BJ (cell line): ENCODE measurements at regions not wholly inside any gene's neighbourhood (a gene's known extent, or its start where the extent isn't known, plus 50 kb on each side); places are given as distances from the start of the nearest gene placed in this dataset.

Source experiments
- CTCF ChIA-PET: fragments of 350-600 bp; formaldehyde crosslinking; extraction: SDS; loops from one replicate; lab custom pipeline; 2021; ENCODE audit warnings: antibody characterized with exemption, inconsistent platforms; lab: Yijun Ruan, JAX
- POLR2A ChIA-PET: fragments of 300-600 bp; sonication (Branson Sonifier 250); formaldehyde crosslinking; extraction: SDS; loops from one replicate; lab custom pipeline; 2021; ENCODE audit warnings: antibody characterized with exemption; lab: Charles Lee
- DNase-seq: peaks from one replicate; pipeline ENCODE4 v3.0.0-alpha.2; 2011; ENCODE audit warnings: low read depth
- H3K27me3 ChIP-seq: 2 replicates; pipeline ENCODE4 v1.6.0; 2011; ENCODE audit warnings: low read length; ENCODE audit not compliant: control insufficient read depth, insufficient read depth
- H3K36me3 ChIP-seq: 2 replicates; pipeline ENCODE4 v1.5.1; 2011; ENCODE audit warnings: low read length; ENCODE audit not compliant: control insufficient read depth, insufficient read depth
- H3K4me3 ChIP-seq: 2 replicates; pipeline ENCODE4 v1.5.1; 2011; ENCODE audit warnings: low read depth, mild to moderate bottlenecking, control low read depth, low read length
- TF ChIP-seq, protein P1 (sequence below): IDR thresholded peaks from 2 replicates; pipeline ENCODE4 v1.5.1; 2011; ENCODE audit warnings: low read depth, mild to moderate bottlenecking, control low read depth, inconsistent platforms, low read length, moderate library complexity; ENCODE audit not compliant: insufficient read depth

DNA sequence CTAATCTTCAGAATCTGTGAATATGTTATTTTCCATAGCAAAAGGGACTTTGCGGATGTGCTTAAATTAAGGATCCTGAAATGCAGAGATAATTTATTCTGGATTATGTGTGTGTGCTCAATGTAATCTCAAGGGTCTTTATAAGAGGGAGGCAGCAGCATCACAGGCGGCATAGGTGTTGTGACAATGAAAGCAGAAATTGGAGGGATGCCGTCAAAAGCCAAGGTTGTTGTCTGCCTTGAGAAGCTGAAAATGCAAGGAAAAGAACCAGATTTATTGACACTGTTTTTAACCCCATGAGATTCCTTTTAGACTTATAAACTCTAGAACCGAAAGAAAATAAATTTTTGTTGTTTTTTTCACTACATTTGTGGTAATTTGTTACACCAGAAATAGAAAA lies 948.5 kb downstream of the TLE4 start:
- Histone ChIP-seq H3K36me3 (no peaks in the 10 kb centered on the region), H3K4me3 (no peak overlapping the region), H3K27me3 (no peaks in the 10 kb centered on the region)
- DNase-seq, result no peak
- CTCF ChIA-PET, result no interaction called here
- TF ChIP-seq, protein P1, sequence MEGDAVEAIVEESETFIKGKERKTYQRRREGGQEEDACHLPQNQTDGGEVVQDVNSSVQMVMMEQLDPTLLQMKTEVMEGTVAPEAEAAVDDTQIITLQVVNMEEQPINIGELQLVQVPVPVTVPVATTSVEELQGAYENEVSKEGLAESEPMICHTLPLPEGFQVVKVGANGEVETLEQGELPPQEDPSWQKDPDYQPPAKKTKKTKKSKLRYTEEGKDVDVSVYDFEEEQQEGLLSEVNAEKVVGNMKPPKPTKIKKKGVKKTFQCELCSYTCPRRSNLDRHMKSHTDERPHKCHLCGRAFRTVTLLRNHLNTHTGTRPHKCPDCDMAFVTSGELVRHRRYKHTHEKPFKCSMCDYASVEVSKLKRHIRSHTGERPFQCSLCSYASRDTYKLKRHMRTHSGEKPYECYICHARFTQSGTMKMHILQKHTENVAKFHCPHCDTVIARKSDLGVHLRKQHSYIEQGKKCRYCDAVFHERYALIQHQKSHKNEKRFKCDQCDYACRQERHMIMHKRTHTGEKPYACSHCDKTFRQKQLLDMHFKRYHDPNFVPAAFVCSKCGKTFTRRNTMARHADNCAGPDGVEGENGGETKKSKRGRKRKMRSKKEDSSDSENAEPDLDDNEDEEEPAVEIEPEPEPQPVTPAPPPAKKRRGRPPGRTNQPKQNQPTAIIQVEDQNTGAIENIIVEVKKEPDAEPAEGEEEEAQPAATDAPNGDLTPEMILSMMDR, result no peak
- POLR2A ChIA-PET, result no interaction called here

GRCh38 chr9:80518441-80518840 lies 946.7 kb downstream of the TLE4 start:
- CTCF ChIA-PET, result no interaction called here

GRCh38 chr9:80516679-80517078 lies 944.9 kb downstream of the TLE4 start:
- ChIA-PET POLR2A (no interaction called here), CTCF (no interaction called here)
- no peak for DNase-seq
- no peaks in the 10 kb centered on the region for H3K27me3 ChIP-seq
- H3K36me3 ChIP-seq, result no peaks in the 10 kb centered on the region
- TF ChIP-seq, protein P1, result no peak
- no peak overlapping the region for H3K4me3 ChIP-seq

More at GRCh38 chr9:80518441-80518840, 946.7 kb downstream of the TLE4 start:
- H3K36me3 ChIP-seq, result no peaks in the 10 kb centered on the region
- no peaks in the 10 kb centered on the region for H3K27me3 ChIP-seq
- TF ChIP-seq, protein P1, result no peak
- no peak for DNase-seq
- POLR2A ChIA-PET, result no interaction called here
- no peak overlapping the region for H3K4me3 ChIP-seq

- Histone ChIP-seq H3K36me3 (no peaks in the 10 kb centered on the region), H3K4me3 (no peak overlapping the region), H3K27me3 (no peaks in the 10 kb centered on the region)
- no peak for DNase-seq
- ChIA-PET CTCF (no interaction called here), POLR2A (no interaction called here)
- TF ChIP-seq, protein P1, result no peak
Observed at GRCh38 chr9:80509358-80509757, 937.6 kb downstream of the TLE4 start.

DNA sequence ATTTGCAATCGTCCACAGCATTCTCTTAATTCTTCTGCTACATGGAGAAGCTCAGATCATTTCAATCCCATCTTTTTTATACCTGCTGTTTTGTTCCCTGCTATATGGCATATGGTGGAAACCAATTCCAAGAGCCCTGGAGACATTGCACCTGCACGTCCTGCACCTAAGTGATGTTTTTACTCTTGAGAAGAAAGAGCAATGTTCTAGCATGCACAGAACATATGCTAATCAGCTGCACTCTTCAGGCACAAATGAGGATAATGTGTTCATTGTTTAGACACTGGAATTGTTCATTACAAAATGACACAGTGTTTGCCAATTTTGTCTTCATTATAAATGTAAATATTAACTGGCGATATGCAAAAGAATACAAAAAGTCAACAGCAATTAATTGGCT lies 935.8 kb downstream of the TLE4 start:
- ChIA-PET CTCF (no interaction called here), POLR2A (no interaction called here)
- Histone ChIP-seq H3K36me3 (no peaks in the 10 kb centered on the region), H3K4me3 (no peak overlapping the region), H3K27me3 (no peaks in the 10 kb centered on the region)
- TF ChIP-seq, protein P1, result no peak
- DNase-seq, result no peak
